AG04449 (cell line): ENCODE measurements at regions not wholly inside any gene's neighbourhood (a gene's known extent, or its start where the extent isn't known, plus 50 kb on each side); places are given as distances from the start of the nearest gene placed in this dataset.

Source experiments
- CTCF ChIA-PET: fragments of 350-600 bp; formaldehyde crosslinking; extraction: SDS; loops from one replicate; lab custom pipeline; 2021; ENCODE audit warnings: antibody characterized with exemption; lab: Yijun Ruan, JAX
- POLR2A ChIA-PET: fragments of 400-600, 350-600 bp; formaldehyde crosslinking; extraction: SDS; loops from one replicate; lab custom pipeline; 2020; ENCODE audit warnings: antibody characterized with exemption, inconsistent platforms; lab: Yijun Ruan, JAX
- DNase-seq: peaks from one replicate; pipeline ENCODE4 v3.0.0-alpha.2; 2010; ENCODE audit warnings: low read depth, low spot score
- H3K4me3 ChIP-seq: 2 replicates; pipeline ENCODE4 v1.5.1; 2011; ENCODE audit warnings: low read depth, mild to moderate bottlenecking, control low read depth, low read length
- TF ChIP-seq, protein P1 (sequence below): IDR thresholded peaks from one replicate; pipeline ENCODE4 v1.5.1; 2011; ENCODE audit warnings: mild to moderate bottlenecking, moderate library complexity, low read length, control low read depth, inconsistent platforms; ENCODE audit not compliant: insufficient read depth; ENCODE audit errors: missing control alignments

- no peak overlapping the region for H3K4me3 ChIP-seq
- TF ChIP-seq, protein P1, sequence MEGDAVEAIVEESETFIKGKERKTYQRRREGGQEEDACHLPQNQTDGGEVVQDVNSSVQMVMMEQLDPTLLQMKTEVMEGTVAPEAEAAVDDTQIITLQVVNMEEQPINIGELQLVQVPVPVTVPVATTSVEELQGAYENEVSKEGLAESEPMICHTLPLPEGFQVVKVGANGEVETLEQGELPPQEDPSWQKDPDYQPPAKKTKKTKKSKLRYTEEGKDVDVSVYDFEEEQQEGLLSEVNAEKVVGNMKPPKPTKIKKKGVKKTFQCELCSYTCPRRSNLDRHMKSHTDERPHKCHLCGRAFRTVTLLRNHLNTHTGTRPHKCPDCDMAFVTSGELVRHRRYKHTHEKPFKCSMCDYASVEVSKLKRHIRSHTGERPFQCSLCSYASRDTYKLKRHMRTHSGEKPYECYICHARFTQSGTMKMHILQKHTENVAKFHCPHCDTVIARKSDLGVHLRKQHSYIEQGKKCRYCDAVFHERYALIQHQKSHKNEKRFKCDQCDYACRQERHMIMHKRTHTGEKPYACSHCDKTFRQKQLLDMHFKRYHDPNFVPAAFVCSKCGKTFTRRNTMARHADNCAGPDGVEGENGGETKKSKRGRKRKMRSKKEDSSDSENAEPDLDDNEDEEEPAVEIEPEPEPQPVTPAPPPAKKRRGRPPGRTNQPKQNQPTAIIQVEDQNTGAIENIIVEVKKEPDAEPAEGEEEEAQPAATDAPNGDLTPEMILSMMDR: no peak
- ChIA-PET CTCF (no interaction called here), POLR2A (no interaction called here)
- DNase-seq: no peak
These were observed 382.2 kb upstream of the KLHL1 start for GRCh38 chr13:70490320-70490935.

- CTCF ChIA-PET: no interaction called here
- no peak for DNase-seq
- TF ChIP-seq, protein P1: no peak
- H3K4me3 ChIP-seq: no peak overlapping the region
- POLR2A ChIA-PET: no interaction called here
These were observed 376.7 kb upstream of the KLHL1 start for GRCh38 chr13:70484931-70485330.

- CTCF ChIA-PET: no interaction called here
These were observed 375.5 kb upstream of the KLHL1 start for GRCh38 chr13:70483599-70484276.

DNA sequence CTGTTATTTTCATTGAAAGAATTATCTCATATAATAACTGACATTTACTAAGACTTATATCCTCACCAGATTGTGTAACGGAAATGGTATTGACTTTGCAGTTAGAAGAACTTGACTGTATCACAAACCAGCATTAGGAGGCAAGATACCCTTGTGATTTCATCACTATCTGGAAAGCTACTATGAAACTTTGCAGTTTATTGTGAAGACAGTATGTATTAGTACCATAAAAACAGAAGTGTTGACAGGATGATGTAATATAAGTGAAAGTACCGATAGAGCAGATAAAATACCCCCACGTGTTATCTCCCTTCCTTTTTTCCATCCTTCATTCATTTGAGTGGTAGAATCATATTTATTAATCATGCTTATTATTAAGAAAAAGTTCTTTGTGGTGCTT, 365.7 kb upstream of the KLHL1 start:
- DNase-seq: no peak
- TF ChIP-seq, protein P1: no peak
- H3K4me3 ChIP-seq: no peak overlapping the region
- POLR2A ChIA-PET: no interaction called here
- CTCF ChIA-PET: no interaction called here

More at GRCh38 chr13:70483599-70484276, 375.5 kb upstream of the KLHL1 start:
- no peak overlapping the region for H3K4me3 ChIP-seq
- DNase-seq: no peak
- POLR2A ChIA-PET: no interaction called here
- TF ChIP-seq, protein P1: no peak

DNA sequence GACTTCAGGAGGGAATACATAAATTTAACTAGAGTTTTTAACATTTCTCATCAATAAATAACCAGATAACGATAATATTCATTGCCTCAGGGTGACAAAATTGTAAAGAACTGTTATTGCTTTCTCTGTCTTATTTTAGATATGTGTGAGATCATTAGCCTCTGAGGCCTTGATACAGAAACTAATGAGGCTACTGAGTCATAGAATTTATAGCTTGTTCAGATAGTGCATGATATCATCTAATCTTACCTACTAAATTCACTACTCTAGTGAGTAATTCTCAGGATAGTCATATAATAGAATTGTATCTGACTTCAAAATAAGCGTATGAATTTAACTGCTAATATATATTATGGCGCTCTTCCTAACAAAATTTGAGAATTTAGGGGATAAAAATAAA, 360.8 kb upstream of the KLHL1 start:
- TF ChIP-seq, protein P1: no peak
- POLR2A ChIA-PET: no interaction called here
- CTCF ChIA-PET: no interaction called here
- H3K4me3 ChIP-seq: no peak overlapping the region
- no peak for DNase-seq

GRCh38 chr13:70457474-70457873, 349.2 kb upstream of the KLHL1 start:
- POLR2A ChIA-PET: no interaction called here

More at GRCh38 chr13:70457474-70457873, 349.2 kb upstream of the KLHL1 start:
- TF ChIP-seq, protein P1: no peak
- H3K4me3 ChIP-seq: no peak overlapping the region
- DNase-seq: no peak
- CTCF ChIA-PET: no interaction called here
